ACHN (cell line): ENCODE measurements at regions not wholly inside any gene's neighbourhood (a gene's known extent, or its start where the extent isn't known, plus 50 kb on each side); places are given as distances from the start of the nearest gene placed in this dataset.

ENCODE experiments used
- DNase-seq: peaks from one replicate; pipeline ENCODE4 v3.0.0-alpha.2; 2015
- in situ Hi-C: cut with HindIII; loops from 2 replicates; pipeline ENCODE4 v1.10.0; 2017; ENCODE audit warnings: low sequenced_read_pairs, low pct_ligation_motif_present, low pct_unique_long_range_greater_than_20kb

- no peak for DNase-seq
- in situ Hi-C loops = no loop called here
Measured at GRCh38 chr7:9961161-9961922, 1012.3 kb upstream of the PHF14 start.

GRCh38 chr7:9962742-9963141 is 1010.9 kb upstream of the PHF14 start:
- no peak for DNase-seq
- in situ Hi-C loops = no loop called here

- DNase-seq = no peak
- in situ Hi-C loops = no loop called here
Measured at GRCh38 chr7:9978106-9979064, 995.3 kb upstream of the PHF14 start.

GRCh38 chr7:9981742-9982349 is 991.8 kb upstream of the PHF14 start:
- in situ Hi-C loops = no loop called here
- no peak for DNase-seq

- no peak for DNase-seq
- in situ Hi-C loops = no loop called here
Measured at GRCh38 chr7:9983048-9983447, 990.6 kb upstream of the PHF14 start.

GRCh38 chr7:10015687-10016086 is 958.0 kb upstream of the PHF14 start:
- in situ Hi-C loops = no loop called here
- no peak for DNase-seq

GRCh38 chr7:10022480-10022879 is 951.2 kb upstream of the PHF14 start:
- no peak for DNase-seq

GRCh38 chr7:10022957-10023356 is 950.7 kb upstream of the PHF14 start:
- in situ Hi-C loops = no loop called here
- DNase-seq = peak; percentile 65

More at GRCh38 chr7:10022480-10022879, 951.2 kb upstream of the PHF14 start:
- in situ Hi-C loops = no loop called here

GRCh38 chr7:10034843-10035556 is 938.7 kb upstream of the PHF14 start:
- in situ Hi-C loops = no loop called here
- DNase-seq = no peak

GRCh38 chr7:10036693-10037092 is 937.0 kb upstream of the PHF14 start:
- no peak for DNase-seq
- in situ Hi-C loops = no loop called here

- DNase-seq = no peak
- in situ Hi-C loops = no loop called here
Measured at GRCh38 chr7:10038351-10038750, 935.3 kb upstream of the PHF14 start.

GRCh38 chr7:10040674-10041073 is 933.0 kb upstream of the PHF14 start:
- in situ Hi-C loops = no loop called here
- DNase-seq = no peak

- DNase-seq = no peak
- in situ Hi-C loops = no loop called here
Measured at GRCh38 chr7:10070899-10071298, 902.8 kb upstream of the PHF14 start.

- in situ Hi-C loops = no loop called here
Measured at GRCh38 chr7:10075866-10076265, 897.8 kb upstream of the PHF14 start.

GRCh38 chr7:10076660-10077300 is 896.9 kb upstream of the PHF14 start:
- no peak for DNase-seq
- in situ Hi-C loops = no loop called here

More at GRCh38 chr7:10075866-10076265, 897.8 kb upstream of the PHF14 start:
- no peak for DNase-seq

- in situ Hi-C loops = no loop called here
- no peak for DNase-seq
Measured at GRCh38 chr7:10079572-10079971, 894.1 kb upstream of the PHF14 start.

- no peak for DNase-seq
- in situ Hi-C loops = no loop called here
Measured at GRCh38 chr7:10082896-10083295, 890.8 kb upstream of the PHF14 start.

GRCh38 chr7:10083766-10084165 is 889.9 kb upstream of the PHF14 start:
- in situ Hi-C loops = no loop called here

More at GRCh38 chr7:10083766-10084165, 889.9 kb upstream of the PHF14 start:
- no peak for DNase-seq
